ENCODE measurements at regions not wholly inside any gene's neighbourhood (a gene's known extent, or its start where the extent isn't known, plus 50 kb on each side); places are given as distances from the start of the nearest gene placed in this dataset.

DNA sequence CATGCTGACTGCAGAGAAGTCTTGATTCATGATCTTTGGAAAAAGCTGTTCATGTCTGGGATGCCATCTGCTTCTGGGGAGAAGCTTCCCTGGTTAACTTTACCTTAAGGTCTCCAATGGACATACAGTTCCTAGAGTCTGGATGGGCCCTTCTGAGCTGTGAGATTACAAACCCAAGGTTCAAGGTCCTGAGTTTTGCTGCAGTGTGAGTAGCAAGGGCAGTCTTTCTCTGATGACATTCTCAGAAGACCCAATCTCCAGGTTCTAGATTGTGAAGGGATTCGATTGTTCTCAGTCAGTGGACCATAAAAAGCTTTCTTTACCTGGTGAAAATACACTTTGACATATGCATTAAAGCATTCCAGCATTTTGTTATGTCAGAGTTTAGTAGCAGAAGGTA, 179.2 kb downstream of the AASDH start:
- TF ChIP-seq MXI1 (IDR thresholded peaks at IDR 0.05; ENCODE audit: low read depth, low read length): no peak
- no peak for TF ChIP-seq SIN3A (IDR thresholded peaks at IDR 0.05; ENCODE audit: borderline replicate concordance, low read depth, low read length)
- TF ChIP-seq, protein P1, sequence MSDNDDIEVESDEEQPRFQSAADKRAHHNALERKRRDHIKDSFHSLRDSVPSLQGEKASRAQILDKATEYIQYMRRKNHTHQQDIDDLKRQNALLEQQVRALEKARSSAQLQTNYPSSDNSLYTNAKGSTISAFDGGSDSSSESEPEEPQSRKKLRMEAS (IDR thresholded peaks at IDR 0.05; ENCODE audit: low read depth): no peak
- no peak for TF ChIP-seq RCOR1 (IDR thresholded peaks at IDR 0.05; ENCODE audit: low read length)
- TF ChIP-seq GABPA (IDR thresholded peaks at IDR 0.05; ENCODE audit: low read depth): no peak
- TF ChIP-seq RAD21 (IDR thresholded peaks at IDR 0.05; ENCODE audit: low read length): no peak
- TF ChIP-seq JUND (IDR thresholded peaks at IDR 0.05): no peak
- TF ChIP-seq, protein P2, sequence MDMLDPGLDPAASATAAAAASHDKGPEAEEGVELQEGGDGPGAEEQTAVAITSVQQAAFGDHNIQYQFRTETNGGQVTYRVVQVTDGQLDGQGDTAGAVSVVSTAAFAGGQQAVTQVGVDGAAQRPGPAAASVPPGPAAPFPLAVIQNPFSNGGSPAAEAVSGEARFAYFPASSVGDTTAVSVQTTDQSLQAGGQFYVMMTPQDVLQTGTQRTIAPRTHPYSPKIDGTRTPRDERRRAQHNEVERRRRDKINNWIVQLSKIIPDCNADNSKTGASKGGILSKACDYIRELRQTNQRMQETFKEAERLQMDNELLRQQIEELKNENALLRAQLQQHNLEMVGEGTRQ (IDR thresholded peaks at IDR 0.05; ENCODE audit: borderline replicate concordance, low read depth, low read length): no peak
- no peak for TF ChIP-seq MEF2A (IDR thresholded peaks at IDR 0.05; ENCODE audit: borderline replicate concordance, low read depth)
- TF ChIP-seq FOXJ3 (CRISPR knock-in tag; IDR thresholded peaks at IDR 0.05): no peak
- TF ChIP-seq, protein P3, sequence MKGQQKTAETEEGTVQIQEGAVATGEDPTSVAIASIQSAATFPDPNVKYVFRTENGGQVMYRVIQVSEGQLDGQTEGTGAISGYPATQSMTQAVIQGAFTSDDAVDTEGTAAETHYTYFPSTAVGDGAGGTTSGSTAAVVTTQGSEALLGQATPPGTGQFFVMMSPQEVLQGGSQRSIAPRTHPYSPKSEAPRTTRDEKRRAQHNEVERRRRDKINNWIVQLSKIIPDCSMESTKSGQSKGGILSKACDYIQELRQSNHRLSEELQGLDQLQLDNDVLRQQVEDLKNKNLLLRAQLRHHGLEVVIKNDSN (IDR thresholded peaks at IDR 0.05; ENCODE audit: borderline replicate concordance, low read depth): no peak
- Histone ChIP-seq H3K36me3 (replicated peaks in 1 of 2; ENCODE audit: control insufficient read depth in 1 of 2, insufficient read depth in 2 of 2, low read length in 1 of 2) (no peaks in the 10 kb centered on the region), H3K9me2 (no peaks in the 10 kb centered on the region), H3K27me3 (ENCODE audit: insufficient read depth) (no peaks in the 10 kb centered on the region), H4K20me1 (ENCODE audit: insufficient read depth) (no peaks in the 10 kb centered on the region), H2AFZ (ENCODE audit: low read depth) (no peak overlapping the region), H3K79me2 (ENCODE audit: insufficient read depth) (no peaks in the 10 kb centered on the region), H3K9me3 (no peaks in the 10 kb centered on the region), H3K4me1 (ENCODE audit: control insufficient read depth in 1 of 2, insufficient read depth in 2 of 2, low read depth in 1 of 2, low read length in 1 of 2) (no peaks in the 10 kb centered on the region; a peak in 1 of 4 replicates), H3K9ac (no peak overlapping the region), H3K4me2 (no peak overlapping the region), H3K4me3 (ENCODE audit: low read depth in 2 of 2, low read length in 1 of 2) (no peak overlapping the region), H3F3A (replicated peaks; ENCODE audit: insufficient read depth) (no peaks in the 10 kb centered on the region), H3K27ac (ENCODE audit: low read depth in 2 of 2, low read length in 1 of 2) (no peak overlapping the region)
- POLR2A ChIA-PET: no interaction called here
- CTCF ChIA-PET: no interaction called here
- no peak for DNase-seq
- WGBS (ENCODE audit: low lambda C conversion rate): 64% methylated on average over 1 of the region's 1 CpG

DNA sequence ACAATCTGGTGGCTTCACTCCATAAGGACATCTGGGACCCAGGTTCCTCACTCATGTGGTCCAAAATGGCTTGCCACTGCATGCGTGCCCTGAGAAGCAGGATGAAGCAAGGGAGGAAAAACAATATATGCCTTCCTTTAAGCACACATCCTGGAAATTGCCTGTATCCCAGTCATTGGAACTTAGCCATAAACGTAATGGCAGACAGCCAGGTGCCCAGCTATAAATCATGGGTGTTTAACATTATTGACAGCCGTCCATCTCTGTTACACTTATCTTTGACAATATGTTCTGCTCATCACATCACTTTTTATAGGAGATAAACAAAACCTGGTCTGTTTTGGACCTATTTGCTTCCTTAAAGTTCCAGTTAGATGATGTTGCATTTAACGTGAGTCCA, 181.0 kb downstream of the AASDH start:
- no peak for TF ChIP-seq MEF2A (IDR thresholded peaks at IDR 0.05; ENCODE audit: borderline replicate concordance, low read depth)
- no peak for TF ChIP-seq RAD21 (IDR thresholded peaks at IDR 0.05; ENCODE audit: low read length)
- no peak for TF ChIP-seq GATA2 (CRISPR knock-in tag; IDR thresholded peaks at IDR 0.05)
- TF ChIP-seq, protein P1 (IDR thresholded peaks at IDR 0.05; ENCODE audit: low read depth): no peak
- no peak for TF ChIP-seq TEAD4 (IDR thresholded peaks at IDR 0.05; ENCODE audit: borderline replicate concordance, insufficient read depth)
- TF ChIP-seq, protein P3 (IDR thresholded peaks at IDR 0.05; ENCODE audit: borderline replicate concordance, low read depth): no peak
- TF ChIP-seq CHD2 (IDR thresholded peaks at IDR 0.05; ENCODE audit: low read length, partially characterized antibody): no peak
- no peak for TF ChIP-seq FOXJ3 (CRISPR knock-in tag; IDR thresholded peaks at IDR 0.05)
- TF ChIP-seq TCF12 (IDR thresholded peaks at IDR 0.05): no peak
- TF ChIP-seq JUND (IDR thresholded peaks at IDR 0.05): no peak
- no peak for TF ChIP-seq FOXM1 (IDR thresholded peaks at IDR 0.05; ENCODE audit: low read depth)
- no peak for TF ChIP-seq TAF1 (IDR thresholded peaks at IDR 0.05; ENCODE audit: borderline replicate concordance, low read depth, low read length)
- TF ChIP-seq, protein P4, sequence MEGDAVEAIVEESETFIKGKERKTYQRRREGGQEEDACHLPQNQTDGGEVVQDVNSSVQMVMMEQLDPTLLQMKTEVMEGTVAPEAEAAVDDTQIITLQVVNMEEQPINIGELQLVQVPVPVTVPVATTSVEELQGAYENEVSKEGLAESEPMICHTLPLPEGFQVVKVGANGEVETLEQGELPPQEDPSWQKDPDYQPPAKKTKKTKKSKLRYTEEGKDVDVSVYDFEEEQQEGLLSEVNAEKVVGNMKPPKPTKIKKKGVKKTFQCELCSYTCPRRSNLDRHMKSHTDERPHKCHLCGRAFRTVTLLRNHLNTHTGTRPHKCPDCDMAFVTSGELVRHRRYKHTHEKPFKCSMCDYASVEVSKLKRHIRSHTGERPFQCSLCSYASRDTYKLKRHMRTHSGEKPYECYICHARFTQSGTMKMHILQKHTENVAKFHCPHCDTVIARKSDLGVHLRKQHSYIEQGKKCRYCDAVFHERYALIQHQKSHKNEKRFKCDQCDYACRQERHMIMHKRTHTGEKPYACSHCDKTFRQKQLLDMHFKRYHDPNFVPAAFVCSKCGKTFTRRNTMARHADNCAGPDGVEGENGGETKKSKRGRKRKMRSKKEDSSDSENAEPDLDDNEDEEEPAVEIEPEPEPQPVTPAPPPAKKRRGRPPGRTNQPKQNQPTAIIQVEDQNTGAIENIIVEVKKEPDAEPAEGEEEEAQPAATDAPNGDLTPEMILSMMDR (IDR thresholded peaks at IDR 0.05): no peak
- no peak for TF ChIP-seq ELF1 (IDR thresholded peaks at IDR 0.05)
- no peak overlapping the region for H3K9ac ChIP-seq
- no peaks in the 10 kb centered on the region for H3K9me2 ChIP-seq

More for the DNA sequence above, 181.0 kb downstream of the AASDH start:
- no peak overlapping the region for H2AFZ ChIP-seq (ENCODE audit: low read depth)
- no peaks in the 10 kb centered on the region for H3K79me2 ChIP-seq (ENCODE audit: insufficient read depth)
- H3K4me3 ChIP-seq (ENCODE audit: low read depth in 2 of 2, low read length in 1 of 2): no peak overlapping the region
- POLR2A ChIA-PET: no interaction called here
- no peaks in the 10 kb centered on the region for H3F3A ChIP-seq (replicated peaks; ENCODE audit: insufficient read depth)
- no peak for DNase-seq
- no peaks in the 10 kb centered on the region for H4K20me1 ChIP-seq (ENCODE audit: insufficient read depth)
- H3K4me1 ChIP-seq (ENCODE audit: control insufficient read depth in 1 of 2, insufficient read depth in 2 of 2, low read depth in 1 of 2, low read length in 1 of 2): no peaks in the 10 kb centered on the region; a peak in 1 of 4 replicates
- no peak overlapping the region for H3K4me2 ChIP-seq
- WGBS (ENCODE audit: low lambda C conversion rate): 94% methylated on average over 4 of the region's 4 CpGs
- CTCF ChIA-PET: no interaction called here
- no peak overlapping the region; a peak in 1 of 4 replicates for H3K27ac ChIP-seq (ENCODE audit: low read depth in 2 of 2, low read length in 1 of 2)
- H3K36me3 ChIP-seq (replicated peaks in 1 of 2; ENCODE audit: control insufficient read depth in 1 of 2, insufficient read depth in 2 of 2, low read length in 1 of 2): no peaks in the 10 kb centered on the region
- H3K9me3 ChIP-seq: no peaks in the 10 kb centered on the region
- H3K27me3 ChIP-seq (ENCODE audit: insufficient read depth): no peaks in the 10 kb centered on the region
